Lower leg skin (tissue), 4 donors: ENCODE measurements at regions not wholly inside any gene's neighbourhood (a gene's known extent, or its start where the extent isn't known, plus 50 kb on each side); places are given as distances from the start of the nearest gene placed in this dataset.
"Not testable (repeated sequence)": the region's sequence is repeated elsewhere in the genome, so short reads cannot be mapped to it uniquely, and the experiment has no call there.

Experiments used
- DNase-seq, 2 donors: peaks; one replicate each; pipeline ENCODE4 v3.0.0-alpha.2; 2019; ENCODE audit warnings: low spot score in 2 of 2
- H3K4me3 ChIP-seq: fragments of 200-600 bp; sonication (generic); 2 replicates; pipeline ENCODE4 v1.5.1; 2017; ENCODE audit warnings: mild to moderate bottlenecking, low read depth; ENCODE audit not compliant: poor library complexity, severe bottlenecking
- CTCF ChIP-seq, 3 donors: fragments of 450-650 bp; IDR thresholded peaks; one replicate each; pipeline ENCODE4 v1.5.1; 2016; ENCODE audit warnings: antibody characterized with exemption in 3 of 3, mild to moderate bottlenecking in 3 of 3, moderate library complexity in 2 of 3
- POLR2A ChIP-seq, 2 donors: fragments of 450-650 bp; IDR thresholded peaks; one replicate each; pipeline ENCODE4 v1.6.1; 2016 to 2017; ENCODE audit warnings: antibody characterized with exemption in 2 of 2, mild to moderate bottlenecking in 1 of 2, moderate library complexity in 1 of 2
- WGBS, 2 donors: methylation state at CpG; one replicate each; pipeline ENCODE4 v1.1.5; 2018; 5-methylcytosine and 5-hydroxymethylcytosine counted together
- intact Hi-C: fragments of 100-400 bp; cut with DNase I; formaldehyde crosslinking; loops from one replicate; pipeline ENCODE4 v1.15.0; 2023; ENCODE audit warnings: low total_unique reads

- intact Hi-C loops: no loop called here
- no peak overlapping the region for H3K4me3 ChIP-seq
- TF ChIP-seq POLR2A (IDR thresholded peaks at IDR 0.05): no peak
- no peak for TF ChIP-seq CTCF (IDR thresholded peaks at IDR 0.05)
- 87% methylated on average over 7 of the region's 7 CpGs for WGBS, 2 donors
- DNase-seq: no peak
Measured at GRCh38 chr20:48042628-48043027, 257.3 kb upstream of the SULF2 start.

GRCh38 chr20:48041078-48041780, 255.9 kb upstream of the SULF2 start:
- no peak for DNase-seq
- no peak overlapping the region for H3K4me3 ChIP-seq
- intact Hi-C loops: no loop called here
- TF ChIP-seq POLR2A (IDR thresholded peaks at IDR 0.05) (no peak), CTCF (IDR thresholded peaks at IDR 0.05) (no peak)
- 68 to 71% methylated on average over 17 of the region's 17 CpGs for WGBS, 2 donors

GRCh38 chr20:48040491-48040890, 255.2 kb upstream of the SULF2 start:
- intact Hi-C loops: no loop called here
- H3K4me3 ChIP-seq: no peak overlapping the region
- whole genome bisulfite sequencing, 2 donors: 84 to 88% methylated on average over 6 of the region's 6 CpGs
- TF ChIP-seq CTCF (IDR thresholded peaks at IDR 0.05) (no peak), POLR2A (IDR thresholded peaks at IDR 0.05) (no peak)
- DNase-seq: no peak

GRCh38 chr20:48040051-48040450, 254.8 kb upstream of the SULF2 start:
- no peak for DNase-seq
- intact Hi-C loops: no loop called here
- 76 to 80% methylated on average over 7 of the region's 7 CpGs for WGBS, 2 donors
- H3K4me3 ChIP-seq: no peak overlapping the region
- TF ChIP-seq POLR2A (IDR thresholded peaks at IDR 0.05) (no peak), CTCF (IDR thresholded peaks at IDR 0.05) (no peak)

GRCh38 chr20:48039514-48039913, 254.2 kb upstream of the SULF2 start:
- WGBS, 2 donors: 92 to 97% methylated on average over 2 of the region's 2 CpGs
- no peak overlapping the region for H3K4me3 ChIP-seq
- DNase-seq: no peak
- intact Hi-C loops: no loop called here
- no peak for TF ChIP-seq POLR2A (IDR thresholded peaks at IDR 0.05)
- no peak for TF ChIP-seq CTCF (IDR thresholded peaks at IDR 0.05)

- WGBS, 2 donors: 84 to 85% methylated on average over 7 of the region's 7 CpGs
- H3K4me3 ChIP-seq: no peak overlapping the region
- no peak for DNase-seq
- TF ChIP-seq POLR2A (IDR thresholded peaks at IDR 0.05) (no peak), CTCF (IDR thresholded peaks at IDR 0.05) (no peak)
- intact Hi-C loops: no loop called here
Measured at GRCh38 chr20:48038713-48039112, 253.4 kb upstream of the SULF2 start.

GRCh38 chr20:48037798-48038197, 252.5 kb upstream of the SULF2 start:
- H3K4me3 ChIP-seq, DNase-seq, intact Hi-C loops: not testable (repeated sequence)
- 65 to 78% methylated on average over 7 of the region's 7 CpGs for WGBS, 2 donors
